ENCODE measurements at regions not wholly inside any gene's neighbourhood (a gene's known extent, or its start where the extent isn't known, plus 50 kb on each side); places are given as distances from the start of the nearest gene placed in this dataset.
"Not testable (repeated sequence)": the region's sequence is repeated elsewhere in the genome, so short reads cannot be mapped to it uniquely, and the experiment has no call there.

- not testable (repeated sequence) for H3K27ac ChIP-seq (ENCODE audit: low read depth in 1 of 3, low read length in 2 of 3); H3K4me3 ChIP-seq (ENCODE audit: low read depth in 1 of 3, low read length in 3 of 3); FAIRE-seq; H3K4me1 ChIP-seq (ENCODE audit: control insufficient read depth in 3 of 3, insufficient read depth in 2 of 3, low read depth in 1 of 3, low read length in 2 of 3); H3K9me3 ChIP-seq (ENCODE audit: control insufficient read depth in 2 of 2, insufficient read depth in 1 of 2, low read depth in 1 of 2, low read length in 1 of 2); H3K36me3 ChIP-seq (ENCODE audit: control insufficient read depth in 3 of 3, insufficient read depth in 2 of 3, low read depth in 1 of 3, low read length in 3 of 3); DNase-seq; H3K27me3 ChIP-seq (ENCODE audit: control insufficient read depth in 3 of 3, insufficient read depth in 3 of 3, low read length in 3 of 3)
- WGBS, 3 donors, result 51 to 70% (median 66%) methylated on average over 2 to 3 of the region's 3 CpGs
Measured at GRCh38 chr5:71399443-71399842, 56.0 kb upstream of the BDP1 start.

- H3K4me3 ChIP-seq (ENCODE audit: low read depth in 1 of 3, low read length in 3 of 3); H3K9me3 ChIP-seq (ENCODE audit: control insufficient read depth in 2 of 2, insufficient read depth in 1 of 2, low read depth in 1 of 2, low read length in 1 of 2); H3K27ac ChIP-seq (ENCODE audit: low read depth in 1 of 3, low read length in 2 of 3); H3K4me1 ChIP-seq (ENCODE audit: control insufficient read depth in 3 of 3, insufficient read depth in 2 of 3, low read depth in 1 of 3, low read length in 2 of 3); H3K27me3 ChIP-seq (ENCODE audit: control insufficient read depth in 3 of 3, insufficient read depth in 3 of 3, low read length in 3 of 3); FAIRE-seq; H3K36me3 ChIP-seq (ENCODE audit: control insufficient read depth in 3 of 3, insufficient read depth in 2 of 3, low read depth in 1 of 3, low read length in 3 of 3); DNase-seq: not testable (repeated sequence)
- 77 to 82% (median 79%) methylated on average over 4 of the region's 4 CpGs for WGBS, 3 donors
Measured at GRCh38 chr5:71400626-71401025, 54.8 kb upstream of the BDP1 start.

- 88 to 96% (median 94%) methylated on average over 2 of the region's 2 CpGs for WGBS, 3 donors
Measured at GRCh38 chr5:71401150-71401549, 54.3 kb upstream of the BDP1 start.

GRCh38 chr5:71401564-71401963 is 53.9 kb upstream of the BDP1 start:
- DNase-seq; H3K4me3 ChIP-seq (ENCODE audit: low read depth in 1 of 3, low read length in 3 of 3); FAIRE-seq; H3K4me1 ChIP-seq (ENCODE audit: control insufficient read depth in 3 of 3, insufficient read depth in 2 of 3, low read depth in 1 of 3, low read length in 2 of 3); H3K9me3 ChIP-seq (ENCODE audit: control insufficient read depth in 2 of 2, insufficient read depth in 1 of 2, low read depth in 1 of 2, low read length in 1 of 2); H3K27me3 ChIP-seq (ENCODE audit: control insufficient read depth in 3 of 3, insufficient read depth in 3 of 3, low read length in 3 of 3); H3K36me3 ChIP-seq (ENCODE audit: control insufficient read depth in 3 of 3, insufficient read depth in 2 of 3, low read depth in 1 of 3, low read length in 3 of 3); H3K27ac ChIP-seq (ENCODE audit: low read depth in 1 of 3, low read length in 2 of 3): not testable (repeated sequence)
- WGBS, 3 donors, result 59 to 64% (median 61%) methylated on average over 3 of the region's 3 CpGs

More at GRCh38 chr5:71401150-71401549, 54.3 kb upstream of the BDP1 start:
- H3K4me1 ChIP-seq (ENCODE audit: control insufficient read depth in 3 of 3, insufficient read depth in 2 of 3, low read depth in 1 of 3, low read length in 2 of 3); H3K27me3 ChIP-seq (ENCODE audit: control insufficient read depth in 3 of 3, insufficient read depth in 3 of 3, low read length in 3 of 3); H3K4me3 ChIP-seq (ENCODE audit: low read depth in 1 of 3, low read length in 3 of 3); H3K9me3 ChIP-seq (ENCODE audit: control insufficient read depth in 2 of 2, insufficient read depth in 1 of 2, low read depth in 1 of 2, low read length in 1 of 2); H3K36me3 ChIP-seq (ENCODE audit: control insufficient read depth in 3 of 3, insufficient read depth in 2 of 3, low read depth in 1 of 3, low read length in 3 of 3); FAIRE-seq; DNase-seq; H3K27ac ChIP-seq (ENCODE audit: low read depth in 1 of 3, low read length in 2 of 3): not testable (repeated sequence)

- not testable (repeated sequence) for H3K27ac ChIP-seq (ENCODE audit: low read depth in 1 of 3, low read length in 2 of 3); H3K4me1 ChIP-seq (ENCODE audit: control insufficient read depth in 3 of 3, insufficient read depth in 2 of 3, low read depth in 1 of 3, low read length in 2 of 3); H3K4me3 ChIP-seq (ENCODE audit: low read depth in 1 of 3, low read length in 3 of 3); H3K36me3 ChIP-seq (ENCODE audit: control insufficient read depth in 3 of 3, insufficient read depth in 2 of 3, low read depth in 1 of 3, low read length in 3 of 3); H3K9me3 ChIP-seq (ENCODE audit: control insufficient read depth in 2 of 2, insufficient read depth in 1 of 2, low read depth in 1 of 2, low read length in 1 of 2); DNase-seq; FAIRE-seq; H3K27me3 ChIP-seq (ENCODE audit: control insufficient read depth in 3 of 3, insufficient read depth in 3 of 3, low read length in 3 of 3)
- WGBS, 3 donors, result 62 to 67% (median 64%) methylated on average over 5 of the region's 5 CpGs
Measured at GRCh38 chr5:71404441-71404840, 51.0 kb upstream of the BDP1 start.

- H3K36me3 ChIP-seq (ENCODE audit: control insufficient read depth in 3 of 3, insufficient read depth in 2 of 3, low read depth in 1 of 3, low read length in 3 of 3); H3K4me3 ChIP-seq (ENCODE audit: low read depth in 1 of 3, low read length in 3 of 3); H3K27me3 ChIP-seq (ENCODE audit: control insufficient read depth in 3 of 3, insufficient read depth in 3 of 3, low read length in 3 of 3); FAIRE-seq; H3K27ac ChIP-seq (ENCODE audit: low read depth in 1 of 3, low read length in 2 of 3); DNase-seq; H3K9me3 ChIP-seq (ENCODE audit: control insufficient read depth in 2 of 2, insufficient read depth in 1 of 2, low read depth in 1 of 2, low read length in 1 of 2); H3K4me1 ChIP-seq (ENCODE audit: control insufficient read depth in 3 of 3, insufficient read depth in 2 of 3, low read depth in 1 of 3, low read length in 2 of 3): not testable (repeated sequence)
- WGBS, 3 donors, result 83 to 94% (median 89%) methylated on average over 2 of the region's 2 CpGs
Measured at GRCh38 chr5:71404936-71405335, 50.5 kb upstream of the BDP1 start.
